ENCODE measurements at regions not wholly inside any gene's neighbourhood (a gene's known extent, or its start where the extent isn't known, plus 50 kb on each side); places are given as distances from the start of the nearest gene placed in this dataset.

GRCh38 chr21:28770867-28771661 lies 221.6 kb downstream of the LTN1 start:
- Histone ChIP-seq H3K27ac (ENCODE audit: low read depth, low read length) (no peak overlapping the region), H2AFZ (ENCODE audit: low read depth, low read length, severe bottlenecking) (no peak overlapping the region), H3K9me3 (ENCODE audit: insufficient read depth, low read length) (no peaks in the 10 kb centered on the region), H3F3A (ENCODE audit: insufficient read depth) (no peaks in the 10 kb centered on the region), H3K36me3 (ENCODE audit: low read length) (no peaks in the 10 kb centered on the region), H3K27me3 (ENCODE audit: low read length) (no peaks in the 10 kb centered on the region), H3K4me2 (ENCODE audit: low read depth, low read length, poor library complexity, severe bottlenecking) (no peak overlapping the region), H3K9ac (ENCODE audit: low read length) (no peak overlapping the region), H3K4me3 (ENCODE audit: insufficient read depth, low read length, poor library complexity, severe bottlenecking) (no peak overlapping the region), H3K79me2 (ENCODE audit: insufficient read depth, low read length) (no peaks in the 10 kb centered on the region), H4K20me1 (ENCODE audit: low read depth, low read length) (no peaks in the 10 kb centered on the region), H3K9me2 (replicated peaks; ENCODE audit: insufficient read depth, low read length) (no peaks in the 10 kb centered on the region)
- no peak for TF ChIP-seq EZH2phosphoT487 (conservative IDR thresholded peaks at IDR 0.05; ENCODE audit: low read length)
- no peak for TF ChIP-seq CTCF (IDR thresholded peaks at IDR 0.05; ENCODE audit: insufficient read depth, low read length, poor library complexity, severe bottlenecking)

GRCh38 chr21:28769683-28770082 lies 223.0 kb downstream of the LTN1 start:
- no peaks in the 10 kb centered on the region for H4K20me1 ChIP-seq (ENCODE audit: low read depth, low read length)
- no peak overlapping the region for H3K4me2 ChIP-seq (ENCODE audit: low read depth, low read length, poor library complexity, severe bottlenecking)
- no peaks in the 10 kb centered on the region for H3K79me2 ChIP-seq (ENCODE audit: insufficient read depth, low read length)
- H3F3A ChIP-seq (ENCODE audit: insufficient read depth), result no peaks in the 10 kb centered on the region
- H2AFZ ChIP-seq (ENCODE audit: low read depth, low read length, severe bottlenecking), result no peak overlapping the region
- H3K27ac ChIP-seq (ENCODE audit: low read depth, low read length), result no peak overlapping the region
- H3K4me3 ChIP-seq (ENCODE audit: insufficient read depth, low read length, poor library complexity, severe bottlenecking), result no peak overlapping the region
- no peak overlapping the region for H3K9ac ChIP-seq (ENCODE audit: low read length)
- TF ChIP-seq CTCF (IDR thresholded peaks at IDR 0.05; ENCODE audit: insufficient read depth, low read length, poor library complexity, severe bottlenecking), result no peak
- no peak for TF ChIP-seq EZH2phosphoT487 (conservative IDR thresholded peaks at IDR 0.05; ENCODE audit: low read length)
- H3K27me3 ChIP-seq (ENCODE audit: low read length), result no peaks in the 10 kb centered on the region
- no peaks in the 10 kb centered on the region for H3K36me3 ChIP-seq (ENCODE audit: low read length)
- 0 out of 2 replicates have a peak, but pooled peaks cover 4% of the 10 kb centered on the region for H3K9me3 ChIP-seq (ENCODE audit: insufficient read depth, low read length)
- H3K9me2 ChIP-seq (replicated peaks; ENCODE audit: insufficient read depth, low read length), result no peaks in the 10 kb centered on the region

- H3K4me2 ChIP-seq (ENCODE audit: low read depth, low read length, poor library complexity, severe bottlenecking), result no peak overlapping the region
- H3K4me3 ChIP-seq (ENCODE audit: insufficient read depth, low read length, poor library complexity, severe bottlenecking), result no peak overlapping the region
- H3K36me3 ChIP-seq (ENCODE audit: low read length), result no peaks in the 10 kb centered on the region
- H3K79me2 ChIP-seq (ENCODE audit: insufficient read depth, low read length), result no peaks in the 10 kb centered on the region
- no peaks in the 10 kb centered on the region for H3F3A ChIP-seq (ENCODE audit: insufficient read depth)
- no peaks in the 10 kb centered on the region for H3K27me3 ChIP-seq (ENCODE audit: low read length)
- H4K20me1 ChIP-seq (ENCODE audit: low read depth, low read length), result no peaks in the 10 kb centered on the region
- 0 out of 2 replicates have a peak, but pooled peaks cover 4% of the 10 kb centered on the region for H3K9me3 ChIP-seq (ENCODE audit: insufficient read depth, low read length)
- no peaks in the 10 kb centered on the region for H3K9me2 ChIP-seq (replicated peaks; ENCODE audit: insufficient read depth, low read length)
- no peak overlapping the region for H3K9ac ChIP-seq (ENCODE audit: low read length)
- H2AFZ ChIP-seq (ENCODE audit: low read depth, low read length, severe bottlenecking), result no peak overlapping the region
- no peak overlapping the region for H3K27ac ChIP-seq (ENCODE audit: low read depth, low read length)
- no peak for TF ChIP-seq EZH2phosphoT487 (conservative IDR thresholded peaks at IDR 0.05; ENCODE audit: low read length)
- TF ChIP-seq CTCF (IDR thresholded peaks at IDR 0.05; ENCODE audit: insufficient read depth, low read length, poor library complexity, severe bottlenecking), result no peak
Measured at GRCh38 chr21:28768753-28769152, 223.9 kb downstream of the LTN1 start.
